Liver (tissue), 3 donors: ENCODE measurements at regions not wholly inside any gene's neighbourhood (a gene's known extent, or its start where the extent isn't known, plus 50 kb on each side); places are given as distances from the start of the nearest gene placed in this dataset.

Source experiments
- EGR1 ChIP-seq, 2 donors: IDR thresholded peaks; 2 replicates each; pipeline ENCODE4 v1.6.1; 2016 to 2018; ENCODE audit warnings: antibody characterized with exemption in 2 of 2, low read depth in 2 of 2
- GABPA ChIP-seq, 2 donors: IDR thresholded peaks in 1 of 2; conservative IDR thresholded peaks in 1 of 2; 2 replicates each; pipeline ENCODE4 v1.6.1; 2016; ENCODE audit warnings: antibody characterized with exemption in 2 of 2, mild to moderate bottlenecking in 1 of 2, moderate library complexity in 1 of 2
- JUND ChIP-seq, 2 donors: IDR thresholded peaks; 2 replicates each; pipeline ENCODE4 v1.6.1; 2016; ENCODE audit warnings: antibody characterized with exemption in 2 of 2
- RXRA ChIP-seq, 2 donors: IDR thresholded peaks; 2 replicates each; pipeline ENCODE4 v1.6.1; 2017 to 2018; ENCODE audit warnings: antibody characterized with exemption in 2 of 2, mild to moderate bottlenecking in 1 of 2
- TF ChIP-seq, protein P1 (sequence below): fragments of 150-350 bp; IDR thresholded peaks from 2 replicates; pipeline ENCODE4 v1.5.1; 2017; ENCODE audit warnings: improper control_type of control experiment, low read depth, low read length; ENCODE audit not compliant: missing input control
- TF ChIP-seq, protein P2 (sequence below): IDR thresholded peaks from 2 replicates; pipeline ENCODE4 v1.6.1; 2016; ENCODE audit warnings: antibody characterized with exemption, mild to moderate bottlenecking
- TF ChIP-seq, protein P3 (sequence below): IDR thresholded peaks from 2 replicates; pipeline ENCODE4 v1.6.1; 2016; ENCODE audit warnings: antibody characterized with exemption
- donor health status: healthy.
- donor health status: healthy.

DNA sequence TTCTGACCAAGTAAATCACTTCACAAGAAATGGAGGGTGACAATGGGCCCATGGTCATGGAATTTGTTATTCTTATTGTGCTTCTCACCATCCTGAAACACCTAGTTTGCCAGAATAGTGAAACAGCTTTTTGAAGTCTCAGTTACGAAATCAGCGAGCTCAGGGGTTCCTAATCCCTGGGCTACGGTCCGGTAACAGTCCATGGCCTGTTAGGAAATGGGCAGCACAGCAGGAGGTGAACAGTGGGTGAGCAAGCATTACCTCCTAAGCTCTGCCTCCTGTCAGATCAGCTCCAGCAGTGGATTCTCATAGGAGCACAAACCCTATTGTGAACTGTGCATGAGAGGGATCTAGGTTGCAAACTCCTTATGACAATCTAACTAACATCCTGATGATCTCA, 1356.3 kb downstream of the KCNT2 start:
- TF ChIP-seq, protein P1, sequence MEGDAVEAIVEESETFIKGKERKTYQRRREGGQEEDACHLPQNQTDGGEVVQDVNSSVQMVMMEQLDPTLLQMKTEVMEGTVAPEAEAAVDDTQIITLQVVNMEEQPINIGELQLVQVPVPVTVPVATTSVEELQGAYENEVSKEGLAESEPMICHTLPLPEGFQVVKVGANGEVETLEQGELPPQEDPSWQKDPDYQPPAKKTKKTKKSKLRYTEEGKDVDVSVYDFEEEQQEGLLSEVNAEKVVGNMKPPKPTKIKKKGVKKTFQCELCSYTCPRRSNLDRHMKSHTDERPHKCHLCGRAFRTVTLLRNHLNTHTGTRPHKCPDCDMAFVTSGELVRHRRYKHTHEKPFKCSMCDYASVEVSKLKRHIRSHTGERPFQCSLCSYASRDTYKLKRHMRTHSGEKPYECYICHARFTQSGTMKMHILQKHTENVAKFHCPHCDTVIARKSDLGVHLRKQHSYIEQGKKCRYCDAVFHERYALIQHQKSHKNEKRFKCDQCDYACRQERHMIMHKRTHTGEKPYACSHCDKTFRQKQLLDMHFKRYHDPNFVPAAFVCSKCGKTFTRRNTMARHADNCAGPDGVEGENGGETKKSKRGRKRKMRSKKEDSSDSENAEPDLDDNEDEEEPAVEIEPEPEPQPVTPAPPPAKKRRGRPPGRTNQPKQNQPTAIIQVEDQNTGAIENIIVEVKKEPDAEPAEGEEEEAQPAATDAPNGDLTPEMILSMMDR, result no peak
- TF ChIP-seq, protein P2, sequence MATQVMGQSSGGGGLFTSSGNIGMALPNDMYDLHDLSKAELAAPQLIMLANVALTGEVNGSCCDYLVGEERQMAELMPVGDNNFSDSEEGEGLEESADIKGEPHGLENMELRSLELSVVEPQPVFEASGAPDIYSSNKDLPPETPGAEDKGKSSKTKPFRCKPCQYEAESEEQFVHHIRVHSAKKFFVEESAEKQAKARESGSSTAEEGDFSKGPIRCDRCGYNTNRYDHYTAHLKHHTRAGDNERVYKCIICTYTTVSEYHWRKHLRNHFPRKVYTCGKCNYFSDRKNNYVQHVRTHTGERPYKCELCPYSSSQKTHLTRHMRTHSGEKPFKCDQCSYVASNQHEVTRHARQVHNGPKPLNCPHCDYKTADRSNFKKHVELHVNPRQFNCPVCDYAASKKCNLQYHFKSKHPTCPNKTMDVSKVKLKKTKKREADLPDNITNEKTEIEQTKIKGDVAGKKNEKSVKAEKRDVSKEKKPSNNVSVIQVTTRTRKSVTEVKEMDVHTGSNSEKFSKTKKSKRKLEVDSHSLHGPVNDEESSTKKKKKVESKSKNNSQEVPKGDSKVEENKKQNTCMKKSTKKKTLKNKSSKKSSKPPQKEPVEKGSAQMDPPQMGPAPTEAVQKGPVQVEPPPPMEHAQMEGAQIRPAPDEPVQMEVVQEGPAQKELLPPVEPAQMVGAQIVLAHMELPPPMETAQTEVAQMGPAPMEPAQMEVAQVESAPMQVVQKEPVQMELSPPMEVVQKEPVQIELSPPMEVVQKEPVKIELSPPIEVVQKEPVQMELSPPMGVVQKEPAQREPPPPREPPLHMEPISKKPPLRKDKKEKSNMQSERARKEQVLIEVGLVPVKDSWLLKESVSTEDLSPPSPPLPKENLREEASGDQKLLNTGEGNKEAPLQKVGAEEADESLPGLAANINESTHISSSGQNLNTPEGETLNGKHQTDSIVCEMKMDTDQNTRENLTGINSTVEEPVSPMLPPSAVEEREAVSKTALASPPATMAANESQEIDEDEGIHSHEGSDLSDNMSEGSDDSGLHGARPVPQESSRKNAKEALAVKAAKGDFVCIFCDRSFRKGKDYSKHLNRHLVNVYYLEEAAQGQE, result no peak
- no peak for TF ChIP-seq JUND (IDR thresholded peaks at IDR 0.05)
- TF ChIP-seq, protein P3, sequence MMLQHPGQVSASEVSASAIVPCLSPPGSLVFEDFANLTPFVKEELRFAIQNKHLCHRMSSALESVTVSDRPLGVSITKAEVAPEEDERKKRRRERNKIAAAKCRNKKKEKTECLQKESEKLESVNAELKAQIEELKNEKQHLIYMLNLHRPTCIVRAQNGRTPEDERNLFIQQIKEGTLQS, result no peak
- no peak for TF ChIP-seq GABPA (IDR thresholded peaks at IDR 0.05 in 1 of 2, conservative IDR thresholded peaks at IDR 0.05 in 1 of 2)
- no peak for TF ChIP-seq RXRA (IDR thresholded peaks at IDR 0.05)
- no peak for TF ChIP-seq EGR1 (IDR thresholded peaks at IDR 0.05; ENCODE audit: low read depth in 2 of 2)
